Right renal cortex interstitium (tissue), 3 donors: ENCODE measurements at regions not wholly inside any gene's neighbourhood (a gene's known extent, or its start where the extent isn't known, plus 50 kb on each side); places are given as distances from the start of the nearest gene placed in this dataset.

Experiments used
- DNase-seq, 3 donors: peaks; one replicate each; pipeline ENCODE4 v3.0.0-alpha.2; 2013; ENCODE audit warnings: low read depth in 3 of 3, low spot score in 2 of 3

DNA sequence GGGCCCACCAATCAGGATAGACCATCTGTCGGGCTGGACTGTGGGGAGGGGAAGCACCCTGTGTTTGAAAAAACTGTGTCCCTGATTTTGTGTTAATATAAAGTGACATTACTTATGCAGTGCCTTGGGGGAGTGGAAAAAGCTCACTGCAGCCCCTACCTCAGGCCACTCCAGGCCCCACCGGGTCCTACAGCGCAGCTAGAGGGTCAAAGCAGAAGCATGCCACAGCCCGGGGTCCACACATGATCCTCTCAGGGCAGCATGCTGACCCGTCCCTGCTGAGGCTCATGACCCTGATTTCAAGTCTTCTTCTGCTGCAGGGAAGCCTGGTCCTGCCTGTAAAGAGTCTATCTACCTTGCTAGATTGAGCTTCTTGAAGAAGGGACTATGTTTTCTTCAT lies 133.0 kb upstream of the PLCB4 start:
- no peak for DNase-seq

DNA sequence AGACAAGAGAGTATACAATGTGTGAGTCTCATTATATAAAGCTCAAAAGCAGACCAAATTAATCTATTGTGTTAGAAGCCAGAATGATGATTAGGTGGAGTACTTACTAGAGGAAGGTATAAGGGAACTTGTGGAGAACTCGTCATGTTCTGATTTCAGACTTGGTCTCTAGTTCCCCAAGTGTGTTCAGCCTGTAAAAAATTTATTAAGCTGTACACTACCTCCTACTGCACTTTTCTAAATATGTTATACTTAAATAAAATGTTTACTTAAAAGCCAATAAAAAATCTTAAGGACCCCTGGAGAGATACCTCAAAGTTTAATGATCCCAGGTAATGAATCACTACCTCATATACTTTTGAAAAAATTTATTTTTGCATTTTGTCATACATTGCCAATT lies 130.4 kb upstream of the PLCB4 start:
- no peak for DNase-seq

DNA sequence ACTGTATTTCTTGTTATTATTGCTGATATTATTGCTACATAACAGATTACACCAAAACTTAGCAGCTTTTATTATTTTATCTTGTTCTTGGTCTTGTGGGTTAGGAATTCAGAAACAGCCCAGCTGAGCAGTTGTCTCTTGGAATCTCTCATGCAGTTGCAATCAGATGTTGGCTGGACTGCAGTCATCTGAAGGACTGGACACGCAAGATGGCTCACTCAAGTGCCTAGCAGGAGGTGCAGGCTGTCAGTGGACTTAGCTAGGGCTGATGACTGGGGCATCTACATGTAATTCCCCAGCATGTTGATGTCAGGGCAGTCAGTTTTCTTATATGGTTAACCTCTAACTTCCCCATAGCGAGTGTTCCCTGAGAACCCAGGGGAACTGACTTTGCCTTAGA lies 128.6 kb upstream of the PLCB4 start:
- DNase-seq, result no peak

DNA sequence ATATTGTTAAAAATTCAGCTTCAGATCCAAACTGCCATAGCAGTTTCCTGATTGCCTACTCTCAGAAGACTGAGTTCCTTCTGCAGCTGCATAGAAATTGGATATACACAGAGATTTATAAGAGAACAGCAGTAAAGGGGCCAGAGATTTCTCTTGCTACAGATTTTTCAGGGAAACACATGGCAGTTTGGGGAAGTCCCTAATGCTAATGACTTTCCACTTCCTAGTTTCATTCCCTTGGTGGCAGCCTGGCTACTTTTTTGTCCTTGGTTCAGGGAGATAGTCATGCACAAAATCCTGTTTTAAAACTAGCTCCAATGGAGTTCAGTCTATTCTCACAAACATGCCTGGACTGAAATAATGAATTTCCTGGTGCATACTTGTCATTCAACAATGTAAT lies 125.3 kb upstream of the PLCB4 start:
- no peak for DNase-seq

DNA sequence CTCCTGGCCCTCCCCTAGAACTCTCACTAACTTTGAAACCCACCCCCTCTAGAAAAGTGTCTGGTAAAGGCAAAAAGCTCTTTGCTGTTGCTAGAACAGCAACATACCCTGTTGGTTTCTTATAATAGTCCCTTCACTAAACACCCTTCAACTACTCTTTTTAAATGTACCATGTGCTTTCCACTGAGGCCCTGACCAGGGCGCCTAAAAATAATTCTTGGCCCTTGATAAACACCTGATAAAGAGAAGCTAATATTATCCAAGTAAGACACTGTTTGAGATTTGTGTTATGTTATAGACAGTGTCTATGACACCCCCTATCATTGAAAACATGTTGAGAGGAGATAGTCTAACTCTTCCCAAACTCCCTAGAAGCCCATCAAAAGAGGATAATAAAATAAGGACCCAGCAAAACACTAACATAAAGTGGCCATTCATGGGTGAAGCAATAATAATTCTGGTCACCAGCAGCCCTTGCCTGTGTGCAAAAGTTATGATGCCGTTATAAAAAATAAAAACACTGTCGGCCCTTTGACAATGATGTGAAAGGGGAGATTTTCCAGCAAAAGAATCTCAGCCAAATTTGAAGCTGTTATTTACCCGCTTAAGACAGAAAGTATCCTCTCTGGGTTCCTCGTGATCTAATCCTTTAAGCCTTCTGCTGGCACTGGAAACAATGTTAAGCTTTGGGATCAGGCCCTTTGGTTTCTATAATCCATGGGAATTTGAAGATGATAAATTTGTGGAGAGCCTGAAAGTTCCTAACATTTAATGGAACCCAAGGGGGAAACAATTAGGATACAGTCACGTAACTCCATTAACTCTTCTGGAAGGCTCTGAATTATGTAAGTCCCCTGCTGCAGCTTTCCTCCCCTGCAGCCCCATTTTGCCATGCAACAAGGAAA lies 122.6 kb upstream of the PLCB4 start:
- no peak for DNase-seq

DNA sequence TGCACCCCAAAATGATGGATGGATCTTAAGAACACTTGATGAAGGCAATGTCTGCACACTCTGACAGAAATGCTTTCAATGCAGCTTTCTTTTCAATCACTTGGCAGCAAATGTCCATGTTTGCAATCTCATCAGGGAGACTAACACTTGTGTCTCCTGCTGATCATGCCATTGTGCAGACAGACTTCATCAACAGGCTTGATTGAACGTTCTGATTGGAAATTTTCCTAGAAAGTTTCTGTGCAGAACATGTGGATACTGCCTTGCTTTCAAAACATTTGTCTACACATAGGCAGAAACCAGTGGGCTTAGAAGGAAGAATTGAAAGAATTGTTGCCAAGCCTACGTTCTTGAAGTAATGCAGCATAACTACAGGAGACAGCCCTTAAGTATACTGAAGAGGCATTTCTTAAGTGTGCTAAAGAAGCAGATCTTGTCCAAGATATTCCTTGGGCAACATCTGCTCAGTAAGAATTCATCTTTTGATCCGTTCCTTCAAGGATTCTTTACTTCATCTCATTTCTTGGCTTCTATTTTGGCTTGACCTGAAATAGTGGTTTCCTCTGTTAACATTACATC lies 120.4 kb upstream of the PLCB4 start:
- DNase-seq, result no peak

DNA sequence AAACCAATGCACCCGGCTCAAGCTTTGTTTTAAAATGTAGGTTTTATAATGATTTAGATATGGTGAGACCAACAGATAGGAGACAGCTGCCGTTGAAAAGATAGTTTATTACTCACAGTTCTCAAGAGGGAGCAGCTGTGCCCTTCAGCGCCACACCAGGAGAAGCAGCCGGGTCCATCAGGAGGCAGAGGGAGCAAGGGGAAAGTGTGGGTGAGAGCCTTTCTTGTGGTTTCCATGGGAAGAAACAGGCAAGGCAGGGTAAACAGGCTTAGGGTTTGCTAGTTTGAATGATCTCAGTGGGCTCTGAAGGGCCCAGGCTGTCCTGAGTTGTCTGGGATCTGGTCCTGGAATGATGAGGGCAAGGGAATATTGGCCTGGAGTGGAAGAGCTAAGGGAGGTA lies 117.7 kb upstream of the PLCB4 start:
- DNase-seq, result no peak

DNA sequence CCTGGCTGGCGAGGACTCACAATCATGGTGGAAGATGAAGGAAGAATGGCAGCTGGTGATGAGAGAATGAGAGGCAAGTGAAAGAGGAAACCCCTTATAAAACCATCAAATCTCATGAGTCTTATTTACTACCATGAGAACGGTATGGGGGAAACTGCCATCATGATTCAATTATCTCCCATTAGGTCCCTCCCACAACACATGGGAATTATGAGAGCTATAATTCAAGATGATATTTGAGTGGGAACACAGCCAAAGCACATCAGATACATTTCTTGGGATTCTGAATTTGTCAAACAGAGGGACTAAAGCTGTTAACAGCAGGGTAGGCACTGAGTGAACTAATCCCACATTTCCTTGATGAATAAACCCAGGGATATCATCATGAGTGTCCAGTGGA lies 116.2 kb upstream of the PLCB4 start:
- no peak for DNase-seq

DNA sequence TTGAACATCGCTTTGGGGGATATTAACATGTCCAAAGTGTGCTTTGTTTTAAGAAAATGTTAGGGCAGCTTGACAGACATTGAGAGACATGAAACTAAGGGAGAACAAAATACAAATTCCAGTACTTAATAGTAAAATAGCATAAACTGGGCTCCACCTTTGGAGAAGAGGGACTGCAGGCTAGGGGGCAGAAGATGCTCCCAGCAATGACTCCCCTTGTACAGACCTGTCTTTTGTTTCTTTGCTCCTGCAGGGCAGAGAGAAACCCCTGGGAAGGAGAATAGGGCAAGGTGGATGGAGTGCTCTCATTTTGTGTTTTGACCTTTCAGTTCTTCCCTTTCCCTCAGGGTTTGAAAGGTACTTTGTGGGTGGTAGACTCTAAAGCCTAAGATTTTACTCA lies 115.6 kb upstream of the PLCB4 start:
- no peak for DNase-seq

DNA sequence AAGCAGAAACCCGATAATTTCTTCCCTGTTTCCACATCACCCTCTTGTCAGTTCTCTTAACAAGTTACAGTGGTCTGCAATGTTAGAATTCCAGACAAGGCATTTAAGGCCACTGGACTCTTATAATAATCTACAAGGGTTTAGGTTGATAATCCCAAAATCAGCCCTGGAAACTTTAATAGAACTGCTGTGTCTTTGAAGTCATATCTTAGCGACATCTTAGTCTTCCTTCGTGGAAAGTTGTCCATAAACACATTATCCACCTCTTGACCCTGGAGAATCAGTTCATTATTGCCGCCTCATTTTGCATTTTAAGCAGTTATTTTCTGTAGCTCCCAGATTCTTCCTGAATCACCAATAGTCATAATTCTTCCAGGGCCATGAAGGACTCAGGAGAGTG lies 108.6 kb upstream of the PLCB4 start:
- no peak for DNase-seq

DNA sequence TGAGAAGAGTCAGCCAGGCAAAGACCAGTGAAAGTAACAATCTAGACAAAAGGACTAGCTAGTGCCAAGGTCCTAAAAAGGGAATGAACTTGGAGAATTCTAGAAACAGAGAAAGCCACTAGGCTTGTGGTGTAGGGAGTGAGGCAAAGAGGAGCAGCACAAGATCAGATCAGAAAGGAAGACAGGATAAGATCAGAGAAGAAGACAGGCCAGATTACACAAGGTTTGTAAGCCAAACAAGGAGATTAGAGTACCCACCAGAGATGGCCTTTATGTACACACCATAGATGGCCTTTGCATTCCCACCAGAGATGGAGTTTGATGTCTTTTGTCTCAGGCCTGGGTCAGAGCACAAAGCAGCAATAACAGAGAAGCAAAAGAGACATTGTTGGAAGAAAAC lies 105.6 kb upstream of the PLCB4 start:
- DNase-seq, result no peak

DNA sequence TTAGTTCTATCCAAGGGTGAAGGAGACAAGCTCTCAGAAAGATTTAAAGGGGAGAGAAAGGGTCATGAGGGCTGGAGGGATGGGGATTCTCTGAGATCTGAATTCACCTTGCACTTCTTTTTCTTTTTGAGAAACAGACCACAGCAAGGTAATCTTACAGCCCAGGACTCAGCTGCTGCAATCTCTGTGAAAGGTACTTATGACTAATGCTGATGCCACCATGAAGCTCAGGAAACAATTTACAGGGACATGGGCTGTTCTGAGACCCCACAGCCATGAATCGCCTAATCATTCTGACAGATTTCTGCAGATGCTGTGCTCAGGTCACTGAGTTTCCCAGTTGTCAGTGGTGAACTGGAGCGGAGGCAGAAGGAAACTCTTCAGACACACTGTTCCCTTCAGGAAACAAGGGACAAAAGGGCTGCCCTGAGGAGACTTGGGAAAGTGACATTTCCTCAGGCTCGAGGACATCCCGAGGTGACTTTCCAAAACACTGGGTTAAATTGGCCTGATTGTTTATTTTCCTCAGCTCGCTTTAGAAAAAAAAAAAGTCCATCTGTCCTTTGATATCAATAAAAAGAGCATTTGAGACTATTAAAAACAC lies 103.8 kb upstream of the PLCB4 start:
- no peak for DNase-seq

DNA sequence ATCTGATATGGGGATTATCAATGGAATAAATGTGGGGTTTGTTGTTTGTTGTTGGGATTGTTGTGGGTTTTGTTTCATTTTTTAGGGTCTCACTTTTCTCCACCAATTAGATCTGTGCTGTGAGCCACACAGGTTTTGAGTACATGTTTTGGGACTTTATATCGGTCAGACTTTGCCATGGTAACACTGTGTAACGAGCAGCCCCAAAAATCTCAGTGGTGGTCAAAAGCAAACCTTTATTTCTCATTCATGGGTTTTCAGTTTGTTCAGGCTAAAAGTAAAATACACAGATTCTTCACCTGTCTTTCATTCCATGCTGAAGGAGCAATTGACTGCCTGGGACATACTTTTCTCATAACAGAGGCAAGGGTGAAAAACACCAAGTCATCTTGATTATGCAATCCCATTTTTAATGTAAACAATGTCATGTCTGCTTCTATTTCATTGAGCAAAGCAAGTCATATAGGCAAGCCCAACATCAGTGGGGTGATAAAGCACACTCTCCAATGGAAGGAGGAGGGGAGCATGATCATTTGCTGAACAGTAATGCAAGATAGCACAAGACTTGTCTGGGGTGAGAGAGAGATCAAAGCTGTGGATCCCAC lies 101.1 kb upstream of the PLCB4 start:
- DNase-seq, result no peak

DNA sequence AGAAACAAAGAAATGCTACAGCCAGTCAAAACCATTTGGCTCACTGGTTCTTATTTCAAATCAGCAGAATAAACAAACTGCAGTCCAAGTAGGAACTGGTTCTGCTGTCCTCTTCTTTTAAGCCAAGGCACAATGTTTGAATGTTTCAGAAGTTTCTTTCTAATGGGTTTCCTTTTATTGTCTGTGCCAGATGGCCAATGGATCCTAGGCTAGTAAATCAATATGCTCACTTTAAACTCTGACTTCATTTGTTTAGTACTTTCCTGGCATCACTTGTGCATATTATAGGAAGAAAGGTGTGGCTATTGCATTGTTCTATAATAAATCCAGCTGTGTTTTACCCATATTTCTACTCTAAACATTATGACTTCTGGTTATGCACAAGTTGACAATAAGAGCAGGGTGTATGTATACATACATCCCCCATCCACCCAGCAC lies 99.7 kb upstream of the PLCB4 start:
- no peak for DNase-seq

DNA sequence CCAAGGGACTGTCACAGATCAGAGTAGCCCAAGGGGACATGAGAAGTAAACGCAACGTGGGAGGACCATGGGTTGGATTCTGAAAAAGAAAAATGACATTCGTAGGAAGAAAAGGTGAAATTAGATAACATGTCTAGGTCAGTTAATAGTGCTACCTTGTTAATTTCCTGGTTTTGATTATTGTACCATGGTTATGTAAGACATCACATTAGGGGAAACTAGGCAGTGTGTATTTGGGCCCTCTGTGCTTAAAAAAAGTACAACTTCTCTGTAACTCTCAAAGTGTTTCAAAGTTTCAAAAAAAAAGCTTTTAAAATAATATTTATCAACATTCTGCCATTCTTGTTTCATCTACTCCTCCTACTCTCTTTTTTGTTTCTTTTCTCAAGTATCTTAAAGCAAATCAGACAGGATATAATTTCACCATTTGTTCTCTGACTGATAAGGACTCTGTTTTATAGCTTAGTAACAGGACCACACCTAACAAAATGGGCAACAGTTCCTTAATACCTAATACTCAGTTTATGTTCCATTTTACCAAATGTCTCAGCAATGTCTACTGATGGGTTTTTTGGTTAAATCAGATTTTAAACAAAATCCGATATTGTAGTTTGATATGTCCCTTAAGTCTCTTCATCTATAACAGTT lies 97.1 kb upstream of the PLCB4 start:
- no peak for DNase-seq

DNA sequence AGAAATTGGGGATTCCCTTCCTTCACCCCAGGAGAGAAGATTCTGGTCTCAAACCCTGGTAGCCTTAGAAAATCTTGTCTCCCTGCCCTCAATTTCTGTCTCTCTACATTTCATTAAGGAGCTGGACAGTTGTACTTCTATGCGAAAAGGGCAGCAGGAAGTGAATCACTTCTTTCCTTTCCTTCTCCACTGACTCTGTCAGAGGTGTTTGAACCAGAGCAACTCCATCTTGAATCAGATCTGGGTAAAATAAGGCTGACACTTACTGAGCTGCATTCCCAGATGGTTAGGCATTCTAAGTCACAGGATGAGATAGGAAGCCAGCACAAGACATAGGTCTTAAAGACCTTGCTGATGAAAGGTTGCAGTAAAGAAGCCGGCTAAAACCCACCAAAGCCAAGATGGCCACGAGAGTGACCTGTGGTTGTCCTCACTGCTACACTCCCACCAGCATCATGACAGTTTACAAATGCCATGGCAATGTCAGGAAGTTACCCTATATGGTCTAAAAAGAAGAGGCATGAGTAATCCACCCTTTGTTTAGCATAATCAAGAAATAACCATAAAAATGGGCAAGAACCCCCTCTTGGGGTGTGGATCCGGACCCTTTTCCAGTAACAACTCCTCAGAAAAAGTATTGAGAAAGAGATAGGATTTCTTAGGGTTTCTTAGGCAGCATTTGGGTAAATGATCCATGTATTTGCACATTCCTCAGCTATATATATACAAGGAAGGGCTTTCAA lies 95.8 kb upstream of the PLCB4 start:
- no peak for DNase-seq

DNA sequence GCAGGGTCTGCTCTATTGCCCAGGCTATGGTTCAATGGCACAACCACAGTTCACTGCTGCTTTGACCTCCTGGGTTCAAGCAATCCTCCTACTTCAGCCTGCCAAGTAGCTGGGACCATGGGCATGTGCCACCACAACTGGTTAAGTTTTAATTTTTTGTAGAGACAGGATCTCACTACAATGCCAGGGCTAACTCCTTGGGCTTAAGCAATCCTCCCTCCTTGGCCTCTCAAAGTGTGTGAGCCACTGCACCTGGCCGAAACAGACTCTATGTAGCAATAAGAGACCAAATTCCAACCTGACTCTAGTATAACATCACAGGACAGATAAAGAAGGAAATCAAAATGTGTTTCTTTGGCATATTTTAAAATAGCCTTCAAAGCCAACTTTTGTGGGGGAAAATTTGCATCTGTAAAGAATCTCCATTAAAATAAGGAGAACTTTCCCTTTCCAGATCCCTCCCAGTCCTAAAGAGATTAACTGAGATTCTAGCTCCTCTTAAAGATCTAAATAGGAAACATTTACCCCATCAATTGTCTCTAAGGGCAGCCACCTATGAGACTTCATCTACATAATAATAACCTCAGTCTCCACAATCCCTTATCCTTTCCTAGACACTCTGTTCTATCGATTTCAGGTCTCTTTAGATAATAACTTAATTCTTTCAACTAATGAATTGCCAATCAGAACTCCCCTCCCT lies 94.7 kb upstream of the PLCB4 start:
- no peak for DNase-seq

DNA sequence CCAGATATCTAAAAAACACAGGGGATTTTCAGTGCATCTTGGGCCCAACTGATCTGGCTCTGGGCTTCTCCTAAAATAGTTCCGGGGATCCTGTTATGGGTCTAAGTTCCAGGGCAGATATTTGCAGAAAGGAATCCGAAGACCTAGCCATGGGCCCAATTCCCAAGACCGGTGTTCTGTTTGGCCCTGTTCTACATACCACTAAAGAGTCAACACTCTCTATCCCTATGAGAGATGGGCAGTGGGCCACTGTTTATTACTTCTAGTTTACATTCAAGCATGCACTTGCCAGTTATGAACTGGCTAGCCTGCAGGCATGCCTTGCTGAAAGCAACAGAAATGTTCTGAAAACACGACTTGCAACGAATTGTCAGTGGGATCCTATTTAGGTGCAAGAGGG lies 87.4 kb upstream of the PLCB4 start:
- no peak for DNase-seq

DNA sequence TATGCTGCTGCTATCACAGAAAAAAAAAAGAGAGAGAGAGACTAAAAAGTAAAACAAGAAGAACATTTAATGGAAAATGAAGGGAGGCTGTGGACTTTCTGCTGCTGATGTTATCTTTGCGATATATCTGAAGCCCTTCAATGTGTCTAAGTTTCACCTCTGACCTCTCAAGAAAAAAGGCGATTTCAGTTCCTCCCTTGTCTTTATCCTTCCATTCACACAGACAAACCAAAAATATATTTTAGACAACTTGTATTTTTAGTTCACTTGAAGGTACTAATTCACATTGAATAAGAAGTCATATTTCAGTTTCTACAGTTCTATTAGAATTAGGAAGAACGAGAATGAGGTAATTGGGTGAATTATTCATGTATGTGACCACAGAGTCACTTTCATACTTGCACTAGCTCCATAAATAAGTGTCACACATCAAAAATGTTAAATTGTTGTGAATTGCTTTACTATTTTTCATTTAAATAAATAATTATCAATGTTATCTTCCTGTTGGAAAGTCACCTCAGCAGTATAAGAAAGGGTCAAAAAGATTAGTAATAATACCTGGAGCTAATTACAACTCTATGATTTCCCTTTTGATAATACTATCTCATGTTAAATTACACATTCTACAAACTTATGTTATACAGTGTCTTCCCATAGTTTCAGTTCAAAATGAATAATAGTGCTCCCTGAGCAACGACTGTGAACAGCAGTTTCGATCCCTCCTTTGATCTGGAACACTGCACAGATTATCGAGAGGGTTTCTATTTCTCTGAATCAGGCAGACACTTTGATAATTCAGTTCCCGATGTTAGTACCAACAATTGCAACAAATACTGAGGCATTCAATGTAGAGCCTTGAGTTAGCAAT lies 85.2 kb upstream of the PLCB4 start:
- DNase-seq, result no peak
